ENCODE measurements at regions not wholly inside any gene's neighbourhood (a gene's known extent, or its start where the extent isn't known, plus 50 kb on each side); places are given as distances from the start of the nearest gene placed in this dataset.

DNA sequence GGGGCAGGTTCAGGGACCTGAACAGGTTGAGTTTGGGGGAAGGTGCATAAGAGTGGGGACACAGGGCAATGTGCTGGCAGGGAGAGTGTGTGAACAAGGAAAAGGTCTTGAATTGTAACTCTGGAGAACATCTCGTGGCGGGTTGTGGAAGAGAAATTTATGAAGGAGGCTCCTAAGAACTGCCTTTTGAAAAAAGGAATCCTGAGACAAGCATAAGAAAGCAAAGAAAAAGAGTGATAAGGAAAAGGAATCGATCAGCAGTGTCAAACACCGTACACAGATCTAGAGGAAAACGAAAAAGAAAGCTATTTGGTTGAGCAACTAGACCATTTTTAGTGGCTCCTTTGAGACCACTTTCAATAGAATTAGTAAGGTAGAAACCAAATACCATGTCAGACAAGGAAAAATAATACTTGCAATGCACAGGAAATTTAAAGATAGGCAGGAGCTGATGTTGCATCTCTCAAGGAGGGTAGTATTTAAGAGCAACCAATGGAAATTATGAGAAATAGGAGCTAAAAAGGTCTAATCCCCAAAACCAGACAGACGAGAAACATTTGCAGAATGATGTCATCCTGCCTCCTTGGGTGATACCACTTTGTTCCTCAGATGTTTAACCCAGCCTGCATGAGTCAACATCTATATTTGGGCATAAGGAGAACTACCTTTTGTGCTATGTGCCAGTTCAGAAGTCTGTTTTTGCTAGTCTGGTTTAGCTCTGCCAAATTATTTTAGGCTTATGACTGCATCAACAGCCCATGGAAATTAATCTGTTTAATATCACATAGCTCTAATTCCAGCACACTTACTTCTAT lies 64.5 kb upstream of the STK38L start:
- ATAC-seq: peak; percentile 86 to 87

GRCh38 chr12:27180906-27181505 lies 63.1 kb upstream of the STK38L start:
- no peak for ATAC-seq

DNA sequence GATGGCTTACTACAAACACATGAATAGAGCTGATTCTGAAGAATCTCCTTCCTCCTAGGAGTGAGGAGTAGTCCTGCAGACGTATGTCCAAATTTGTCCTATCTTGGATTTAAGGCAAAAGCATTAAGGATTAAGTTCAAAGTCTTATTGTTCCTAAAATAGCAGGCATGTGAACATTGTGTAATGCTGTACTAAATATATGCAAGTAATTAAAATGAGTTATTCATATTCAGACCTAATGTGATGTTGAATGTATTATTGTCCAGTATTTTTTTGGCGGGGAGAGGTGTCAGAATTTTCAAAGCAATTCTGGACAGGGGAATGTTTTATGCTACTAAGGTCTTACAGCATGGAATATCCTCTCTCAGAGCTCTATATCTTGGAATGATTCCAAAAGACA lies 60.7 kb upstream of the STK38L start:
- ATAC-seq: no peak

GRCh38 chr12:27185234-27186021 lies 58.7 kb upstream of the STK38L start:
- peak; percentile 76 to 84 for ATAC-seq

DNA sequence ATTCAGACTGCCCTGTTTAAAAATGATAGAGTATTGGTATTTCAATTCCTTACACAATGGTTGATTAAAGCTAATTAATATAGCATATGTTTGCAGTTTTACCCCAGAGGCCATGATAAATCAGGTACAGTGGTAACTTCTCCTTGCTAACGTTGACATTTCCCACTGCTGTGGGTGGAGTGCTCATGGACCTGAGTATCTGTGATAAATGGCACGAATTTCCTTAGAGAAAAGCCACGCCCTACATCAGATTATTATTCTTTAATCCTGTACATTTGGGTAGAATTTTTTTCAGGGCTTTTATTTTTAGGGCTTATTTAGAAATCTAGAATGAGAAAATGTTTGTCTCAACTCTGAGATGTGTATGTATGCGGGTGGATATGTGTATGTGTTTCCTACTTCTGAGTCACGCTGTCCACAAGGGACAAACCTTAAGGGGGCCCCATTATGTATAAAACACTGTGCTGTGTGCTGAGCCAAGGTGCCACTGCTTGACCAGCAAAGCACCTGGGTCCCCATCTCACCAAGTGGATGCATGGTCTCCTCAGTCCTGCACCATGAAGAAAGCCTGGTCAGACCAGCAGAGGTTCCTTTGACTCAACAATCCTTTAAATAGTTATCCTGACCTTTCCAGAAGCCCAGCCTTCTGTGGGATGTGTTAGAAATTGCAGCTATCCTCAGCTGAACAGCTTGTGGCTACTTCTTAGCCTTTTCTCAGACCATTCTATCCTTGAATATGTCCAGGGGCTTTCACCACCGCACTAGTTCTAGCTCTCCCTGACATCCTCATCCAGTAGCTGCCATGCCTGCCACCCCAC lies 57.9 kb upstream of the STK38L start:
- ATAC-seq: peak in 1 of 2 donors; percentile 12

- ATAC-seq: no peak
Observed at GRCh38 chr12:27187697-27188096, 56.4 kb upstream of the STK38L start.

GRCh38 chr12:27190761-27191160 lies 53.3 kb upstream of the STK38L start:
- no peak for ATAC-seq

- ATAC-seq: no peak
Observed at GRCh38 chr12:27191531-27191930, 52.6 kb upstream of the STK38L start.

- ATAC-seq: no peak
Observed at GRCh38 chr12:27192118-27192802, 51.8 kb upstream of the STK38L start.

- ATAC-seq: no peak
Observed at GRCh38 chr12:27193106-27193505, 51.0 kb upstream of the STK38L start.

DNA sequence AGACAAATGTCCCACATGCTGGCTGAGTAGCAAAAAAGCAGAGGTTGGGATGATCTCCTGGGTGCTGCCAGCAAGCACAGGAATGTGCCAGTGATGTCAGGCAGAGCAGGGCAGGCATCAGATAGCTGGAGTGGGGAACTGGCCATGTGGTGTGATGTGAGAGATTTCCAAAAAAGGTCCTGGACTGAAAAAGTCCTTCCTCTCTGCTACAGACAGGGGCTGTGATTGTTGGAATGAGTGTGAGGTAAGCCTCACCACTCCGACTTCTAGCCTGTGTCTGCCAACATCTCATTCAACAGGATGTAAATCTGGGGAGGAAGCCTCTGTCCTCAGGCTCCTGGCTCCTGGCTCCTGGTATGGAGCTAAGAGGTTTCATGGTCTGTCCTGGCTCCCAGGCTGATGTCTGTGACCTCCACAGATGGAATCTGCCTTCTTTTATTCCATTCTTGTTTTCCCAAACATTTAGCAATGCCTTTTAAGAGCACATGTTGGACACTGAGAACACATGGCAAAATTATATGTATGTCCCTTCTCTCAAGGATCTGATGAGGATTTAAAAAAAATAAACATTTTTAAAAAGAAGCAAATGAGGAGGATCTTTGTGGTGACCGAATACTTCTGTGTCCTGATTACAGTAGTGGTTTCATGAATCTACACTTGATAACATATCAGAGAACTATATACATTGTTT lies 50.1 kb upstream of the STK38L start:
- no peak for ATAC-seq

Data from activated CD4-positive, CD25-positive, alpha-beta regulatory T cell treated with anti-CD3 and anti-CD28 coated beads, Interleukin-2, amount 50 U/mL, for 24 hours (primary cell).